Neural cell (in vitro differentiated cells): ENCODE measurements at regions not wholly inside any gene's neighbourhood (a gene's known extent, or its start where the extent isn't known, plus 50 kb on each side); places are given as distances from the start of the nearest gene placed in this dataset.

ENCODE experiments used
- H2AFZ ChIP-seq: fragments of 200-600, 300-800 bp; sonication (generic), shearing (Covaris generic); 2 replicates; pipeline ENCODE4 v1.6.0; 2014; ENCODE audit warnings: low read depth, mild to moderate bottlenecking, antibody characterized with exemption, low read length, moderate library complexity
- H3F3A ChIP-seq: fragments of 200-600 bp; shearing (Covaris generic); 2 replicates; pipeline ENCODE4 v1.6.1; 2016; ENCODE audit warnings: mild to moderate bottlenecking, moderate library complexity, mixed read lengths, antibody characterized with exemption, low read length; ENCODE audit not compliant: insufficient read depth, poor library complexity, severe bottlenecking
- H3K27ac ChIP-seq: fragments of 200-600, 300-800 bp; sonication (generic), shearing (Covaris generic); 2 replicates; pipeline ENCODE4 v1.5.1; 2014; ENCODE audit warnings: mild to moderate bottlenecking, low read length, moderate library complexity
- H3K27me3 ChIP-seq: fragments of 300-800, 200-600 bp; sonication (generic), shearing (Covaris generic); 2 replicates; pipeline ENCODE4 v1.6.0; 2014; ENCODE audit warnings: mild to moderate bottlenecking, low read depth, low read length, moderate library complexity; ENCODE audit not compliant: insufficient read depth
- H3K36me3 ChIP-seq: fragments of 300-800, 200-600 bp; sonication (generic), shearing (Covaris generic); 2 replicates; pipeline ENCODE4 v1.5.1; 2014; ENCODE audit warnings: mild to moderate bottlenecking, antibody characterized with exemption, low read length, moderate library complexity; ENCODE audit not compliant: insufficient read depth
- H3K4me2 ChIP-seq: fragments of 300-800, 200-600 bp; sonication (generic), shearing (Covaris generic); 2 replicates; pipeline ENCODE4 v1.6.0; 2014; ENCODE audit warnings: mild to moderate bottlenecking, low read length
- H3K4me3 ChIP-seq: fragments of 300-800, 200-600 bp; sonication (generic), shearing (Covaris generic); 2 replicates; pipeline ENCODE4 v1.5.1; 2014; ENCODE audit warnings: mild to moderate bottlenecking, low read length, moderate library complexity
- H3K79me2 ChIP-seq: fragments of 200-600 bp; shearing (Covaris generic); replicated peaks from 2 replicates; pipeline ENCODE4 v1.6.0; 2014; ENCODE audit warnings: mild to moderate bottlenecking, low read length, moderate library complexity; ENCODE audit not compliant: insufficient read depth
- H3K9ac ChIP-seq: fragments of 300-800, 200-600 bp; sonication (generic), shearing (Covaris generic); 2 replicates; pipeline ENCODE4 v1.6.1; 2016; ENCODE audit warnings: mild to moderate bottlenecking, low read length, mixed read lengths
- H3K9me2 ChIP-seq: fragments of 200-600 bp; shearing (Covaris generic); 2 replicates; pipeline ENCODE4 v1.6.1; 2016; ENCODE audit warnings: mild to moderate bottlenecking, low read length, mixed read lengths; ENCODE audit not compliant: insufficient read depth
- H3K9me3 ChIP-seq: fragments of 200-600, 300-800 bp; sonication (generic), shearing (Covaris generic); 2 replicates; pipeline ENCODE4 v1.6.1; 2016; ENCODE audit warnings: mild to moderate bottlenecking, mixed run types, low read length, moderate library complexity, mixed read lengths
- H4K20me1 ChIP-seq: fragments of 200-600 bp; shearing (Covaris generic); 2 replicates; pipeline ENCODE4 v1.6.1; 2016; ENCODE audit warnings: mild to moderate bottlenecking, mixed run types; ENCODE audit not compliant: insufficient read depth
- CTCF ChIP-seq: fragments of 450-650 bp; IDR thresholded peaks from 2 replicates; pipeline ENCODE4 v1.5.1; 2014; ENCODE audit warnings: antibody characterized with exemption, mild to moderate bottlenecking, moderate library complexity; ENCODE audit not compliant: poor library complexity, severe bottlenecking
- EP300 ChIP-seq: fragments of 450-650 bp; conservative IDR thresholded peaks from 2 replicates; pipeline ENCODE4 v1.6.1; 2014; ENCODE audit warnings: antibody characterized with exemption, mild to moderate bottlenecking, moderate library complexity; ENCODE audit not compliant: poor library complexity, severe bottlenecking
- EZH2 ChIP-seq: fragments of 200-600, 300-800 bp; shearing (Covaris generic), sonication (generic); IDR thresholded peaks from 2 replicates; pipeline ENCODE4 v1.6.1; 2014; ENCODE audit warnings: antibody characterized with exemption, low read length, borderline replicate concordance, mild to moderate bottlenecking; ENCODE audit not compliant: insufficient read depth, poor library complexity, severe bottlenecking
- MXI1 ChIP-seq: fragments of 450-650 bp; conservative IDR thresholded peaks from 2 replicates; pipeline ENCODE4 v1.6.1; 2014; ENCODE audit warnings: antibody characterized with exemption, mild to moderate bottlenecking; ENCODE audit not compliant: poor library complexity, severe bottlenecking
- POLR2AphosphoS5 ChIP-seq: IDR thresholded peaks from 2 replicates; pipeline ENCODE4 v1.6.1; 2012
- RAD21 ChIP-seq: fragments of 450-650 bp; conservative IDR thresholded peaks from 2 replicates; pipeline ENCODE4 v1.6.1; 2014; ENCODE audit warnings: antibody characterized with exemption, mild to moderate bottlenecking, moderate library complexity
- REST ChIP-seq: IDR thresholded peaks from 2 replicates; pipeline ENCODE4 v1.6.1; 2012; ENCODE audit warnings: borderline replicate concordance
- SMC3 ChIP-seq: fragments of 450-650 bp; conservative IDR thresholded peaks from 2 replicates; pipeline ENCODE4 v1.6.1; 2014; ENCODE audit warnings: antibody characterized with exemption, mild to moderate bottlenecking, moderate library complexity; ENCODE audit not compliant: poor library complexity
- TAF1 ChIP-seq: IDR thresholded peaks from 2 replicates; pipeline ENCODE4 v1.6.1; 2012; ENCODE audit warnings: low read depth

GRCh38 chr5:82911910-82912309 lies 165.3 kb downstream of the TMEM167A start:
- Histone ChIP-seq H3K27ac (no peak overlapping the region), H3K4me3 (no peak overlapping the region), H3K27me3 (no peaks in the 10 kb centered on the region), H3K4me2 (no peak overlapping the region), H3K79me2 (no peaks in the 10 kb centered on the region), H2AFZ (no peak overlapping the region), H3K9me3 (no peaks in the 10 kb centered on the region), H3F3A (no peaks in the 10 kb centered on the region), H4K20me1 (no peaks in the 10 kb centered on the region), H3K9me2 (no peaks in the 10 kb centered on the region), H3K9ac (no peak overlapping the region), H3K36me3 (no peaks in the 10 kb centered on the region)
- no peak for TF ChIP-seq SMC3
- no peak for TF ChIP-seq RAD21
- no peak for TF ChIP-seq TAF1
- TF ChIP-seq MXI1, result no peak
- TF ChIP-seq EP300, result no peak
- no peak for TF ChIP-seq POLR2AphosphoS5
- no peak for TF ChIP-seq EZH2
- no peak for TF ChIP-seq REST
- no peak for TF ChIP-seq CTCF

DNA sequence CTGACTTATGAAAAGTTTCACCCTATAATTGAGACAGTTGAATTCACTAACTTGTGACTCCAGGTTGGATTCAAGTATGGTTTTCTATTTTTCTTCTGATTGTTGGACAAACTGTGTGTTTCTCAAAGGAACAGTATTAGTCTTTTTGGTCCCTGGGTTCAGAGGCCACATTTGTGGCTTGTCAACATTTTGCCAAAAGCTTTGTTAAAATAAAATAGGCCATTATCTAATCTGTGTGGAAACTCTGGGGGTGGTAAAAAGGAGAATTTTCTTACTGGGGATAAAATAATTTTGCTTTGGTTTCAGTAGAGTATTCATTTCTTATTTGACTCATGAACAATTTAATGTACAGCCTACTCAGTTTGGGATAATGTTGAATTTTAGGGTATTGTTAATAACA lies 166.3 kb downstream of the TMEM167A start:
- no peak overlapping the region for H3K4me2 ChIP-seq
- no peaks in the 10 kb centered on the region for H3K9me2 ChIP-seq
- H3K79me2 ChIP-seq, result no peaks in the 10 kb centered on the region
- no peak overlapping the region for H3K9ac ChIP-seq
- no peak overlapping the region for H3K4me3 ChIP-seq
- H3K27me3 ChIP-seq, result no peaks in the 10 kb centered on the region
- no peaks in the 10 kb centered on the region for H3K36me3 ChIP-seq
- H2AFZ ChIP-seq, result no peak overlapping the region
- H3F3A ChIP-seq, result no peaks in the 10 kb centered on the region
- H4K20me1 ChIP-seq, result no peaks in the 10 kb centered on the region
- TF ChIP-seq EP300, result no peak
- no peak for TF ChIP-seq SMC3
- no peak for TF ChIP-seq POLR2AphosphoS5
- TF ChIP-seq REST, result no peak
- no peak for TF ChIP-seq TAF1
- TF ChIP-seq RAD21, result no peak
- TF ChIP-seq CTCF, result no peak
- TF ChIP-seq MXI1, result no peak
- TF ChIP-seq EZH2, result no peak
- H3K9me3 ChIP-seq, result no peaks in the 10 kb centered on the region
- H3K27ac ChIP-seq, result no peak overlapping the region
